ENCODE measurements at regions not wholly inside any gene's neighbourhood (a gene's known extent, or its start where the extent isn't known, plus 50 kb on each side); places are given as distances from the start of the nearest gene placed in this dataset.

- TF ChIP-seq CTCF (IDR thresholded peaks at IDR 0.05) (no peak), POLR2A (IDR thresholded peaks at IDR 0.05) (no peak)
Measured at GRCh38 chr4:153989505-153989904, 200.6 kb upstream of the SFRP2 start.

Measured in testis (tissue), 2 donors.